ENCODE measurements at regions not wholly inside any gene's neighbourhood (a gene's known extent, or its start where the extent isn't known, plus 50 kb on each side); places are given as distances from the start of the nearest gene placed in this dataset.
"Not testable (repeated sequence)": the region's sequence is repeated elsewhere in the genome, so short reads cannot be mapped to it uniquely, and the experiment has no call there.

- no peak for DNase-seq
These were observed 136.7 kb upstream of the ZNF746 start for GRCh38 chr7:149633976-149634945.

GRCh38 chr7:149628361-149629149 is 130.9 kb upstream of the ZNF746 start:
- not testable (repeated sequence) for DNase-seq

GRCh38 chr7:149627911-149628310 is 130.3 kb upstream of the ZNF746 start:
- no peak for DNase-seq

GRCh38 chr7:149626972-149627371 is 129.4 kb upstream of the ZNF746 start:
- DNase-seq, result no peak

GRCh38 chr7:149625947-149626392 is 128.4 kb upstream of the ZNF746 start:
- DNase-seq, result no peak

- DNase-seq, result peak; percentile 55
These were observed 127.8 kb upstream of the ZNF746 start for GRCh38 chr7:149625340-149625946.

GRCh38 chr7:149624419-149625339 is 127.1 kb upstream of the ZNF746 start:
- DNase-seq, result peak; percentile 94

GRCh38 chr7:149624006-149624405 is 126.4 kb upstream of the ZNF746 start:
- DNase-seq, result peak; percentile 46

GRCh38 chr7:149623262-149623997 is 125.8 kb upstream of the ZNF746 start:
- not testable (repeated sequence) for DNase-seq

GRCh38 chr7:149622444-149623210 is 125.0 kb upstream of the ZNF746 start:
- no peak for DNase-seq

GRCh38 chr7:149621776-149622175 is 124.2 kb upstream of the ZNF746 start:
- peak; percentile 50 for DNase-seq

GRCh38 chr7:149620961-149621360 is 123.4 kb upstream of the ZNF746 start:
- DNase-seq, result peak; percentile 29

GRCh38 chr7:149616898-149617297 is 119.3 kb upstream of the ZNF746 start:
- no peak for DNase-seq

- DNase-seq, result no peak
These were observed 118.2 kb upstream of the ZNF746 start for GRCh38 chr7:149615690-149616270.

- no peak for DNase-seq
These were observed 112.9 kb upstream of the ZNF746 start for GRCh38 chr7:149610441-149611011.

GRCh38 chr7:149608168-149608567 is 110.6 kb upstream of the ZNF746 start:
- no peak for DNase-seq

GRCh38 chr7:149607683-149608082 is 110.1 kb upstream of the ZNF746 start:
- no peak for DNase-seq

GRCh38 chr7:149606826-149607225 is 109.2 kb upstream of the ZNF746 start:
- DNase-seq, result no peak

- DNase-seq, result no peak
These were observed 108.1 kb upstream of the ZNF746 start for GRCh38 chr7:149605696-149606095.

- DNase-seq, result no peak
These were observed 106.9 kb upstream of the ZNF746 start for GRCh38 chr7:149604521-149604920.

Data from CD4-positive, alpha-beta T cell treated with Interleukin-17A for 1 hour (primary cell).